ENCODE measurements at regions not wholly inside any gene's neighbourhood (a gene's known extent, or its start where the extent isn't known, plus 50 kb on each side); places are given as distances from the start of the nearest gene placed in this dataset.

GRCh38 chr6:168164462-168165061 lies 85.5 kb upstream of the FRMD1 start:
- no peaks in the 10 kb centered on the region for H3K36me3 ChIP-seq
- no peaks in the 10 kb centered on the region for H3K9me3 ChIP-seq
- DNase-seq, result no peak
- TF ChIP-seq, protein P1, sequence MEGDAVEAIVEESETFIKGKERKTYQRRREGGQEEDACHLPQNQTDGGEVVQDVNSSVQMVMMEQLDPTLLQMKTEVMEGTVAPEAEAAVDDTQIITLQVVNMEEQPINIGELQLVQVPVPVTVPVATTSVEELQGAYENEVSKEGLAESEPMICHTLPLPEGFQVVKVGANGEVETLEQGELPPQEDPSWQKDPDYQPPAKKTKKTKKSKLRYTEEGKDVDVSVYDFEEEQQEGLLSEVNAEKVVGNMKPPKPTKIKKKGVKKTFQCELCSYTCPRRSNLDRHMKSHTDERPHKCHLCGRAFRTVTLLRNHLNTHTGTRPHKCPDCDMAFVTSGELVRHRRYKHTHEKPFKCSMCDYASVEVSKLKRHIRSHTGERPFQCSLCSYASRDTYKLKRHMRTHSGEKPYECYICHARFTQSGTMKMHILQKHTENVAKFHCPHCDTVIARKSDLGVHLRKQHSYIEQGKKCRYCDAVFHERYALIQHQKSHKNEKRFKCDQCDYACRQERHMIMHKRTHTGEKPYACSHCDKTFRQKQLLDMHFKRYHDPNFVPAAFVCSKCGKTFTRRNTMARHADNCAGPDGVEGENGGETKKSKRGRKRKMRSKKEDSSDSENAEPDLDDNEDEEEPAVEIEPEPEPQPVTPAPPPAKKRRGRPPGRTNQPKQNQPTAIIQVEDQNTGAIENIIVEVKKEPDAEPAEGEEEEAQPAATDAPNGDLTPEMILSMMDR (IDR thresholded peaks at IDR 0.05), result no peak
- TF ChIP-seq POLR2A (IDR thresholded peaks at IDR 0.05), result no peak
- H3K4me1 ChIP-seq, result no peaks in the 10 kb centered on the region
- ATAC-seq, result no peak
- intact Hi-C loops (cut with DNase I), result no loop called here
- H3K27me3 ChIP-seq, result no peaks in the 10 kb centered on the region
- H3K4me3 ChIP-seq, result no peak overlapping the region
- no peak overlapping the region for H3K27ac ChIP-seq
- 81% methylated on average over 6 of the region's 8 CpGs for WGBS (ENCODE audit: insufficient coverage, low coverage, low lambda C conversion rate, missing lambda C conversion rate)

GRCh38 chr6:168163096-168163731 lies 84.2 kb upstream of the FRMD1 start:
- 76% methylated on average over 8 of the region's 14 CpGs for whole genome bisulfite sequencing (ENCODE audit: insufficient coverage, low coverage, low lambda C conversion rate, missing lambda C conversion rate)
- Histone ChIP-seq H3K4me1 (no peaks in the 10 kb centered on the region), H3K36me3 (no peaks in the 10 kb centered on the region), H3K27me3 (no peaks in the 10 kb centered on the region), H3K4me3 (no peak overlapping the region), H3K27ac (no peak overlapping the region), H3K9me3 (no peaks in the 10 kb centered on the region)
- intact Hi-C loops (cut with DNase I), result no loop called here
- no peak for TF ChIP-seq POLR2A (IDR thresholded peaks at IDR 0.05)
- TF ChIP-seq, protein P1 (IDR thresholded peaks at IDR 0.05), result no peak
- DNase-seq (peak in 2 of 3 donors; percentile 64 to 83), ATAC-seq (peak in 3 of 4 donors; percentile 91 to 95 (median 92))

DNA sequence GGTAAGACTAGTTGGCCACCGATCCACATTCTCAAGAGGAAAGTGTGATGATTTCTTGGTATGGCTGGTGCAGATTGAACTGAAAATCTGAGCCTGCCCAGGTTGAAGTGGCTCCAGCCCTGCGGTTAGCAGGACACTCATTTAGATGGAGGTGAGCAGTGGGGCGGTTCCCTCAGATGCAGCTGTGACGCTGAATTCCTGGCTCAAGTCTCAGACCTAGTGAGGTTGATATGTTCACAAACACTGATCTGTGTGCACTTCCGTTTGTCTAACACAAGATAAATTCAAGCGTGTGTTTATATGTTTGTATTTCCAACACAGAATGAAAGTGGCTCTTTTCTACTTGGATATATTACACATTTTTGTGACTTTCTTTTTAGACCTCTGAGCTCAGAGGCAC lies 83.4 kb upstream of the FRMD1 start:
- no peaks in the 10 kb centered on the region for H3K4me1 ChIP-seq
- intact Hi-C loops (cut with DNase I), result no loop called here
- no peak overlapping the region for H3K4me3 ChIP-seq
- TF ChIP-seq, protein P1 (IDR thresholded peaks at IDR 0.05), result no peak
- no peak for TF ChIP-seq POLR2A (IDR thresholded peaks at IDR 0.05)
- no peaks in the 10 kb centered on the region for H3K9me3 ChIP-seq
- no peaks in the 10 kb centered on the region for H3K36me3 ChIP-seq
- no peaks in the 10 kb centered on the region for H3K27me3 ChIP-seq
- no peak for DNase-seq
- no peak overlapping the region for H3K27ac ChIP-seq
- ATAC-seq, result peak in 1 of 4 donors; percentile 15
- whole genome bisulfite sequencing (ENCODE audit: insufficient coverage, low coverage, low lambda C conversion rate, missing lambda C conversion rate), result 64% methylated on average over 6 of the region's 6 CpGs

DNA sequence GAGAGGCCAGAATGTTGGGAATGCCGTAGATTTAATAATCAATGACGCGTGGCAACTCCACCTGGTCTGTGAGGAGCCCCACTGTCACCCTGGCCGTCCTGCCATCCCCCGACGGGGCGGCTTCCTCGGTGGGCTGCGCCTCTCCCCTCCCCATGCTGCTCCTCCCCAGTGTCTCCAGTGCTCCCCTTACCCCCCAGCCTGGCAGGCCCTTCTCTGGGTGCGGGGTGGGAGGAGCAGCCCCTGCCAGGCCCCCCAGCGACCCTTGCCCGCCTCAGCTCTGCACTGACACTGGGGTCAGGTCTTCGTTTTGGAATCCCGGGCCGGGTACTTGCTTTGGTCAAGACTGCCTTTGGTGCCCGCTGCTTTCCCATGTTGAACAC lies 82.3 kb upstream of the FRMD1 start:
- H3K4me3 ChIP-seq, result no peak overlapping the region
- no peaks in the 10 kb centered on the region for H3K27me3 ChIP-seq
- intact Hi-C loops (cut with DNase I), result no loop called here
- no peak overlapping the region for H3K27ac ChIP-seq
- TF ChIP-seq, protein P1 (IDR thresholded peaks at IDR 0.05), result no peak
- TF ChIP-seq POLR2A (IDR thresholded peaks at IDR 0.05), result no peak
- no peaks in the 10 kb centered on the region for H3K9me3 ChIP-seq
- WGBS (ENCODE audit: insufficient coverage, low coverage, low lambda C conversion rate, missing lambda C conversion rate), result 93% methylated on average over 7 of the region's 16 CpGs
- ATAC-seq (no peak), DNase-seq (no peak)
- H3K36me3 ChIP-seq, result no peaks in the 10 kb centered on the region
- no peaks in the 10 kb centered on the region for H3K4me1 ChIP-seq

Data from right lobe of liver (tissue), 6 donors.